Hypothalamus (tissue), 51 donors: ENCODE measurements at regions not wholly inside any gene's neighbourhood (a gene's known extent, or its start where the extent isn't known, plus 50 kb on each side); places are given as distances from the start of the nearest gene placed in this dataset.

Experiments
- DNase-seq, 51 donors: peaks; one replicate each; lab custom pipeline; 2025; lab: John Stamatoyannopoulos, UW

DNA sequence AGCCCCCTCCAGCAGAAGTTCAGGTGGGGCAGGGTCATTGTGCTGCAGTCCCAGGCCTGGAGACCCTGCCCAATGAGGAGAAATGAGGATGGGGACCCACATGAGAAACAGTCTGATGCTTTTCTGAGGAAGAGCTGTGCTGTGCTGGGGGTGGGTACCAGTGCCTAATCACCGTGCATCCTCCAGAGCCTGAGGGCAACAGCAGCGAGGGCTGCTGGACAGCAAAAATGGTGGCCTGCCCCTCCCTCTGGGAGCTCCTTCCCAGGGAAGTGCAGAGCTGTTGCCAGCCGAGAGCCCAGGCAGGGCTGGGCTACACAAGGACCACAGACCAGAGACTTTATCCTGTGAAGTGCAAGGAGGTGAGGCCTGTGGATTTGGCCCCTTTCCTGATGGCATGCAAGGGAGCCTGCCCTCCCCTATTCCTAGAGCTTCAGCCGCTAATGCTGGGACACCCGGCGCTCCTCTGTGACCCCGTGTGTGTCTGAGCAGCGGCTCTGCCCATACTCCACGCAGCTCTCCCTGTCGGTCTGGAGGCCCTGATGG is 134.8 kb downstream of the DSEL start:
- no peak for DNase-seq

DNA sequence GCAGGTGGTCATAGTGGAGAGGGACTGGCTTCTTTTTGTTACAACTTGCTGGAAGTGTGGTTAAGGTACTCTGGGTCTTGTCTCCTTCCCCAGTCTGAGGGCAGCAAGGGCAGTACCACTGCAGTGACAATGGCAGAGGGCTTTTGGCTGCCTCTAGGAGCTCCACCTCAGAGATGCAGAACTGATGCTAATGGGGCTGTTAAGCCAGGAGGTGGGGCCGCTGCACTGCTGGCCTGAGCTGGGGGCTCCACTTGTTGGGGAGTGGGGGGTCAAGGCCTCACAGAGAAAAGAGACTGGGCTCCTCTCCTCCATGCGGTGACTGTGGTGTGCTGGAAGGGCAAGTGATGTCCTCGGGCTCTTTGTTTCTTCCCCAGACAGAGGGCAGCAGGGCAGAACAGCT is 135.7 kb downstream of the DSEL start:
- DNase-seq = no peak

DNA sequence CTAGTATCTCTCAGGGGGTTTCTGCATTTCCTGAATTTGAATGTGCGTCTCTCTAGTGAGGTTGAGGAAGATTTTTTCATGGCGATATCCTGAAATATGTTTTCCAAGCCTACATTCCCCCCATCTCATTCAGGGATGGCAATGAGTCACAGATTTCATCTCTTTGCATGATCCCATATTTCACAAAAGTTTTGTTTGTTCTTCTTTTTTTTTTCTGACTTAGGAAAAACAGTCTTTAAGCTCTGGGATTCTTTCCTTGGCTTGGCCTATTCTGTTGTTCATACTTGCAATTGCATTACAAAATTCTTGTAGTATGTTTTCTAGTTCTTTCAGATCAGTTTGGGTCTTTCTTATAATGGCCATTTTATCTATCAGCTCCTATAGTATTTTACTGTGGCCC is 136.5 kb downstream of the DSEL start:
- no peak for DNase-seq

- peak in 1 of 51 donors; percentile 5 for DNase-seq
Observed at GRCh38 chr18:67376372-67376771, 140.1 kb downstream of the DSEL start.

DNA sequence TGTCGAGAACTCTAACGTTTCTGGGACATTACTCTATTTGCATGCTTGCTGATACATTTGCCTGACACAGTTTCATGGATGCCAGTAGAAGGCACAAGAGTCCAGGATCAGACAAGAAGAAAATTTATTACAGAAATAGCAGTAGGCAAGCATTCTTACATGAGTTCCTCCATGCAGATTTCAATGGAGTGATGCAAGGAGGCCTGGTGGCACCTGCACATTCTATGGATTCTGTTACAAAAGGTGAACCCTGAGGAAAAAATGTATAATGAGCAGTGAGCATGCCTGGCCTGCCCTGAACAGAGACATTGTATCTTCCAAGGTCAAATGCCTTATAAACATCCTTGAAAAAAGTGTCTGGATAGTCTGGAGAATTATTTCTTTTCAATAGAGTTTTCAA is 142.9 kb downstream of the DSEL start:
- DNase-seq = no peak

DNA sequence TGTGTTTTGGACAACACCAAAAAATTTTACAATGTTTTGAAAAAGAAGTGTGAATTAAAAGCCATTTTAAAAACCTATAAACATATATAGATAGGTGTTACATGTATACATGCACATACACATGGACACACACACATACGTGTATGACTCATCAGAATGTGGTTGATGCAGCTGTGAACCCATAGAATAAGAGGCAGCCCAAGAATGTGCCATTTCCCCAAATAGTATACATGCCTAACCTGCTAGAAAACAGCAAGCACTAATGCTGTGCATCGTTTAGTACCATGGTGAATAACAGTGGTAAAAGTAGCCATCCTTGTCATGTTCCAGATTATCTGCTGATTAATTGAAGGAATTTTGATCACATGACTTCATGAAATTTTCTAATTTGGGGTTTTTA is 149.0 kb downstream of the DSEL start:
- no peak for DNase-seq

DNA sequence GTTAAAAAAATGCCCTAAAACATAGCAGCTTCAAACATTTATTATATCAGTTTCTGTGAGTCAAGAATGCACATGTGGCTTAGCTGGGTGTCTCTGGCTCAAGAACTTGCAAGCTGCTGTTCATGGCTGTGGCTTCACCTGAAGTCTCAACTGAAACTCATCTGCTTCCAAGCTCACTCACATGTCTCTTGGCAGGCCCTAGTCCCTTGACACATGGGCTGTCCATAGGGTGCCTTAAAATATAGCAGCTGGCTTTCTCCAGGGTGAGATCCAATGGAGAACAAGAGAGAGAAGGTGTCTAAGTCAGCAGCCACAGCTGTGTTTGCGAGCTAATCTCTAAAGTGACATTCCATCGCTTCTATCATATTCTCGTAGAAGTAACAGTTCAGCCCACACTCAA is 152.8 kb downstream of the DSEL start:
- no peak for DNase-seq

- no peak for DNase-seq
Observed at GRCh38 chr18:67362906-67363305, 153.6 kb downstream of the DSEL start.

DNA sequence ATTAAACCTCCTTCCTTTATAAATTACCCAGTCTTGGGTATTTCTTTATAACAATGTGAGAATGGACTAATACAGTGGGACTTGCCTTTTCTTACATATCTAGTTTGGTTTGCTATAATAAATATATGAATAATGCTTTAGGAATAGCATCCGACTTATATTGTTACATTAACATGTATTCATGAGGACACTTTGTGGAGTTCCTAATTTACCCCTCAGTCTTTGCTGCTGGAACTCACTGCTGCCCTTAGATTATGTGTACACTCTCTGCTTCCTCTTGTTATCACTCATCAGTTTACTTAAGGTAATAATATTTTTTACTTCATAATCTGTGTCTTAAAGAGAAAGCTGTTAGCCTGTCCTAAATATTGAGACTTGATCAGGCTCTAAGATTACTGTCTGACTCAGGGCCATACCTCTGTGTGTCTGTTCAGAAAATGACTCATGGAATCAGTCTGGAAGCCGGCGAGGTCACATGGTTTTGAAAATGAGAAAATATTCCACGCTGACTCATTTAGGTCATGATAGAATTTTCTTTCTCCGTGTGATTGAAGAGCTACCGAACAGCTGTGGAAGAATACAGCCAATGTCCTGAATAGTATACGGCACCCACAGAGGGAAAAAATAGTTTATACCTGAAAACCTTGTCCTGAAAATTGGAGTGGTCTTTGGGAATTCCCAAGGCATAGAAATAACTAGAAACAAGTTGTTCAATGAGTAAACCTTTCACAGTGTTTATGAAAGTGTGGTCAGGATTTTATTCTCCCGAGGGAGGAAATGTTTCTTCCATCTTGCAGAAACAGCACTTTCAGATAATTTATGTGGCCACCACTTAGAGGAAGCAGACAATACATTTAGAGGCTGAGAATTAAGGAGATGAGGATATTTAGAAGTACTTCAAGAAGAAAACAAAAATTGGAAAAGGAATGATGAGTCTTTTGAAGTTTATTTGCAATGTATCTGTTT is 156.4 kb downstream of the DSEL start:
- peak in 2 of 51 donors; percentile 38 to 39 for DNase-seq

- no peak for DNase-seq
Observed at GRCh38 chr18:67358947-67359346, 157.6 kb downstream of the DSEL start.

GRCh38 chr18:67354692-67355091 is 161.8 kb downstream of the DSEL start:
- no peak for DNase-seq

DNA sequence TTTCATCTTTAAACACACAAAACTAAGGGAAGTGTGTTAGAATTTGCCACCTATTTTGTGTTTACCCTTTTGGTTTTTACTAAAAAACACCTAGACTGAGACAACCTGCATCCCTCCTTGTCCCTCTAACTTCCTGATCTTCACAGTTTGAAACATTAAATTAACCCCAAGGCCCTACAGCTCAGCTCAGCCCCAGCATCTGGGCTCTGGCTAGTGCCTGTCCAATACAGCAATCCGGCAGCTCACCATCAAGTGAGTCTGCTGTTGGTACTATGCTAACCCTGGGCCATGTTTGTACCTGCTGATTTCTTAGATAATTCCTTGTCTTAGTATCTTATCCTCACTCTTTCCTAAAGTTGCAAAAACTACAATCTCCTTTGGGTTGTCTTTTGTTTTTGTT is 162.4 kb downstream of the DSEL start:
- DNase-seq = no peak

DNA sequence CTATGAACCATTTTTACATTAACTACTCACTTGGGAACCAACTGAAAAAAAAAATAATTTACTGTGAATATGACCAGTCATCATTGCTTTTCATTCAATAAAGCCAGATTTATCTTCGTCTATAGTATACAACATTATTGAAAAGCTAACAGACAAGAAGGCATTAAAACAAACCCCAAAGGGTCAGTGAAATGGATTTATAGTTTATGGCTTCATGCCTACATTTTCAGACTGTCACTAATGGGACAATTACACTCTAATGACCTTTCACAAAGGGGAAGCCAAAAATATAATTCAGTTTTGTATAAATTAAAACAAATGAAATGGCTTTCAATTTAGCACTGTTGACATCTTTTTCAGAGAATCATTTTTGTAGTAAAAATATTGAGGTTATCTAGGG is 169.1 kb downstream of the DSEL start:
- DNase-seq = no peak

DNA sequence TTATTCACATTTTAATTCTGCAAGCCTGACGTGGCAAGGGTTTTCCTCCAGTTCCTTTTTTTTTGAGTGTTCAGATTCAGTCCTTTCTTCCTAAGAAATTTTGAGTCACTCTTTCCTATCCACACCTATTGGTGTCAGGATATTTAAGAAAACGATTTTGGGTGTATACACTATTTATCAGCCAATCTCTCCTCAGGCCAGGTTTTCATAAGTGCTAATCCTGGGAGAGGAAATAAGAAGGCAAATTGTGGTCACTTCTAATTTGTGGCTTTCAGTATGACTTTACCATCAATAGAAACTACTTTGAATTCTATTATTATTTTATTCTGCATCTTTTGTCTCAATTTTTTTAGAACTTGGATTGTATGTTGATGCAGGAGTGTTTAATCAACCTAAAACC is 174.4 kb downstream of the DSEL start:
- DNase-seq = no peak

DNA sequence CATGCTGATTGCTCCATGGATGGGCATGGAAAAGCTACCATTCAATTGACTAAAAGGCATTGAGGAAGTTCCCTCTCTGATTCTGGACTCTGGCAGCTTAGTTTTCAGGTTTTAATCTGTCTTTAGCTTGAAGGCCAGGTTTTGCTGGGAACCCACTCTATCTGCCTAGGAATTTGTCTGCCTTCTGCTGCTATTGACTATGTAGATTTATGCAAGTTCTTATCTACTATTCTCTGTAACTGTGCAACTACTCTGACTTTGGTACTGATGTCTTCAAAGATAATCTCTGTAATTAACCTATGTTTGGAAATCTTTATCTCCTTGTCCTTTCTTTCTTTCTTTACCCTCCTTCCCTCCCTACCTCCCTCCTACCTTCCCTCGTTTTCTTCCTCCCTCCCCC is 178.8 kb downstream of the DSEL start:
- no peak for DNase-seq

- no peak for DNase-seq
Observed at GRCh38 chr18:67331857-67332256, 184.7 kb downstream of the DSEL start.

GRCh38 chr18:67319109-67319508 is 197.4 kb downstream of the DSEL start:
- DNase-seq = no peak

GRCh38 chr18:67318651-67319050 is 197.9 kb downstream of the DSEL start:
- no peak for DNase-seq

DNA sequence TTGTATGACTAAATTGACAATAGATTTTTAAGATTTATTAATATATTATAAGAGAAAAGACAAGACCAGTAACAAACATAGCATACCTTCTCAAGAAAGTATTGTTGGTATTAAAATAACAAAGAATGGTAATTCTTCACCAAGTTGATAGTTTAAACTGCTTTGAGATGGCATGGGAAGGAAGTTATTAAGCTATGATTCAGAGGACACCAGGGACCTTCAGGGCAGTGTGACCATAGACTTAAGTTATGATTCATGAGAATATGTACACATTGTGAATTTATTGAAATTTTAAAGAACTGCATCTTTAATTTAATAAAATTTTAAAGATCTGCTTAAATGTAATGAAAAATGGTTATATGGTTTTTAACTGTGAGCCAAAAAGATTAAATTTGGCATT is 205.7 kb downstream of the DSEL start:
- no peak for DNase-seq

- DNase-seq = no peak
Observed at GRCh38 chr18:67308819-67309218, 207.7 kb downstream of the DSEL start.

DNA sequence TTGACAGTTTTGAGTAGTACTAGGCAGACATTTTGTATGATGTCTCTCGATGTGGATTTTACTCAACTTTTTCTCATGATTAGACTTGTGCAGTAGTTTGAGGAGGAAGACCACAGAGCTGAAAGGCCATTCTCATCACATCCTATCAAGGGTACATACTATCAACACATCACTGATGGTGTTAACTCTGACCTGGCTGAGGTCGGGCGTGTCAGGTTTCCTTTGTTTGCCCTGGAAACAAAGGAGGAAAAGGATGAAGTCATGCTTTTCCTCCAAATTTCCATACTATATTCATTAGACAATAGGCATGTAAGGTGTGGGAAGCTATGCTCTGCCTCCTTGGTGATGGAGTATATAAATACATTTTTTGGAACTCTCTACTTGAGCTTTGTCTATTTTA is 211.1 kb downstream of the DSEL start:
- no peak for DNase-seq

DNA sequence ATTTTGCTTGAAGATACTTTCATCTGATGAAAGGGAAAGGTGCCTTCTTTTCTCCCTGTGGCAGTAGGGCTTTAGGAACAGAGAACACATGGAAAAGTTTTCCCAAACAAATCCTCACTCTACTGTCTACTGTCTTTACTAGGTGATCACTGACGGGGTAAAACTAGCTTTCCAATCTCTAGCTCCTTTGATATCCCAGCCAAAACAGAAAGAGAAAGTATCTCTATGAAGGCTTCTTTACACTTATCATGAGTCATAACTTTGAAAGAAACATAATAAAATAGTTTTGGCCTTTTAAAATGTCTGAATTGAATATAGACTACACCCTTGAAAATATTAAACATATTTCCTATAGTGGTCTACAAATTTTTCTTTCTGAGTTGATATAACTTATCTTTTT is 214.5 kb downstream of the DSEL start:
- DNase-seq = no peak
